HEK293T (cell line): ENCODE measurements at regions not wholly inside any gene's neighbourhood (a gene's known extent, or its start where the extent isn't known, plus 50 kb on each side); places are given as distances from the start of the nearest gene placed in this dataset.

ENCODE experiments used
- CTCF ChIA-PET: fragments of 350-600 bp; formaldehyde crosslinking; extraction: SDS; loops from one replicate; lab custom pipeline; 2021; ENCODE audit warnings: antibody characterized with exemption, inconsistent platforms; lab: Yijun Ruan, JAX
- POLR2A ChIA-PET: fragments of 350-600 bp; formaldehyde crosslinking; extraction: SDS; loops from one replicate; lab custom pipeline; 2020; ENCODE audit warnings: antibody characterized with exemption, inconsistent platforms; lab: Yijun Ruan, JAX
- DNase-seq: peaks from one replicate; pipeline ENCODE4 v3.0.0; 2012; ENCODE audit warnings: mixed read lengths; ENCODE audit errors: extremely low spot score
- ARNT ChIP-seq: fragments of 450-650 bp; IDR thresholded peaks from 2 replicates; pipeline ENCODE4 v1.6.1; 2017; ENCODE audit warnings: mild to moderate bottlenecking
- BHLHE40 ChIP-seq: fragments of 450-650 bp; IDR thresholded peaks from 2 replicates; pipeline ENCODE4 v1.6.1; 2016; ENCODE audit warnings: mild to moderate bottlenecking, moderate library complexity, borderline replicate concordance
- CTBP1 ChIP-seq: fragments of 450-650 bp; IDR thresholded peaks from 2 replicates; pipeline ENCODE4 v1.6.1; 2016; ENCODE audit warnings: borderline replicate concordance
- ELF4 ChIP-seq: fragments of 450-650 bp; IDR thresholded peaks from 2 replicates; pipeline ENCODE4 v1.6.1; 2017; ENCODE audit warnings: antibody characterized with exemption
- FOXA1 ChIP-seq: fragments of 450-650 bp; IDR thresholded peaks from 2 replicates; pipeline ENCODE4 v1.6.1; 2016; ENCODE audit warnings: mild to moderate bottlenecking
- FOXK2 ChIP-seq: fragments of 450-650 bp; IDR thresholded peaks from 2 replicates; pipeline ENCODE4 v1.6.1; 2016; ENCODE audit warnings: mild to moderate bottlenecking
- FOXM1 ChIP-seq: fragments of 450-650 bp; IDR thresholded peaks from 2 replicates; pipeline ENCODE4 v1.6.1; 2017; ENCODE audit warnings: mild to moderate bottlenecking, borderline replicate concordance
- HDGF ChIP-seq: fragments of 450-650 bp; IDR thresholded peaks from 2 replicates; pipeline ENCODE4 v1.6.1; 2017; ENCODE audit warnings: antibody characterized with exemption, borderline replicate concordance
- L3MBTL2 ChIP-seq: fragments of 450-650 bp; conservative IDR thresholded peaks from 2 replicates; pipeline ENCODE4 v1.6.1; 2016; ENCODE audit warnings: mild to moderate bottlenecking
- LEF1 ChIP-seq: fragments of 450-650 bp; IDR thresholded peaks from 2 replicates; pipeline ENCODE4 v1.6.1; 2017; ENCODE audit warnings: mild to moderate bottlenecking, borderline replicate concordance
- NFRKB ChIP-seq: fragments of 450-650 bp; IDR thresholded peaks from 2 replicates; pipeline ENCODE4 v1.6.1; 2016; ENCODE audit warnings: mild to moderate bottlenecking, moderate library complexity
- PKNOX1 ChIP-seq: fragments of 450-650 bp; IDR thresholded peaks from 2 replicates; pipeline ENCODE4 v1.6.1; 2016
- SP1 ChIP-seq: fragments of 450-650 bp; IDR thresholded peaks from 2 replicates; pipeline ENCODE4 v1.6.1; 2017
- SUZ12 ChIP-seq: fragments of 450-650 bp; IDR thresholded peaks from 2 replicates; pipeline ENCODE4 v1.6.1; 2016; ENCODE audit warnings: mild to moderate bottlenecking
- TARDBP ChIP-seq: fragments of 450-650 bp; IDR thresholded peaks from 2 replicates; pipeline ENCODE4 v1.6.1; 2016
- ZNF384 ChIP-seq: fragments of 450-650 bp; IDR thresholded peaks from 2 replicates; pipeline ENCODE4 v1.6.1; 2016

DNA sequence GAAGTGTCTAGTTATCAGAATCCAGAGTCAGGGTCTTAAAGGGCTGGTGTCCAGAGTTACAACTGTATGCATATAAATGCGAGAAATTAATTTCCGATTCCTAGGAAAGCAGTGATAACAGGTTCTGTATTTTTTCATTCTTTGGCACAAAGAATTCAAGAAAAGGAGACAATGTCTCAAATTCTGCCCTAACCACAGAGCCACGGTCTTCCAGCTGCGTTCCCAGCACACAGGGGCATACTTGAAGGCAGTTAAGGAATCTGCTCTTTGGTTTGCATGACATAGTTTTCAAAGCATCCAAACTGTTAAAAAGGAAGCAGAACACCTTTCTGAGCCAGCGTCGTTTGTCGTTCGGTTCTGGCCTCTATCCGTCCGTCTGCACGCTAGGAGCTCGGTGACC lies 416.9 kb upstream of the MKI67 start:
- no peak for DNase-seq
- ChIA-PET POLR2A (no interaction called here), CTCF (no interaction called here)
- TF ChIP-seq CTBP1 (no peak), FOXK2 (no peak), PKNOX1 (no peak), NFRKB (no peak), TARDBP (no peak), BHLHE40 (no peak), L3MBTL2 (no peak), ARNT (no peak), ZNF384 (no peak), FOXM1 (no peak), FOXA1 (no peak), SP1 (no peak), HDGF (no peak)

- ChIA-PET CTCF (interaction anchor here (0.5 kb wide), 1 partner anchor 9 kb away, joined by 3 read pairs; no protein-coding TSS in a partner anchor), POLR2A (no interaction called here)
- no peak for TF ChIP-seq ARNT
- no peak for TF ChIP-seq ZNF384
- no peak for TF ChIP-seq NFRKB
- no peak for TF ChIP-seq BHLHE40
- DNase-seq = no peak
Measured at GRCh38 chr10:128545216-128545615, 419.0 kb upstream of the MKI67 start.

DNA sequence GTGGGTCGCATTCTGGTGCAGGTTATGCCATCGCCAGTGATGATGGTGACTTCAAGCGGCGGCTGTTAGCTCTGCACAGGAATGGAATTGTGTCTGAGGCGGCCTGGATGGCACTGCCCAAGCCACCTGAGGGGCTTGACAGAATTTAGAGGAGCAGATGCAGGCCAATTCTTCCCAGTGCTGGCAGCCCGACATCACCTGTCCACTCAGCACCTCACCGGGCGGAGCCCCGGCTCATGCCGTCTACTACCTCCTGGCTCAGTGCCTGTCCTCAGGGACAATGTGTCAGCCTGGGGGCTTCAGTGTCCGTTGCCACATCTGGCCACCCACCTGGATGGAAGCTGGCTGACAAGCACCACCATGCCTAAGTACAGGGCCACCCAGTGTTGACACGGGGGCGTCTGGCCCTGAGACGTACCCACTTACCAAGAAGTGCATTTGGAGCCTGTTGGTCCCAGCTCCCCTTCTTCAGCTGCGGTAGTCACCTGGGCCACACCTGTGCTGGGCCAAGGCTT lies 420.5 kb upstream of the MKI67 start:
- no peak for TF ChIP-seq ARNT
- ChIA-PET CTCF (no interaction called here), POLR2A (no interaction called here)

GRCh38 chr10:128549101-128549608 lies 422.9 kb upstream of the MKI67 start:
- no peak for DNase-seq
- TF ChIP-seq ARNT (no peak), FOXK2 (no peak), BHLHE40 (no peak), HDGF (no peak), SUZ12 (no peak), ELF4 (no peak), FOXM1 (no peak), L3MBTL2 (no peak), FOXA1 (no peak), PKNOX1 (no peak), ZNF384 (no peak), TARDBP (no peak), SP1 (no peak), LEF1 (no peak), NFRKB (no peak), CTBP1 (no peak)
- POLR2A ChIA-PET = no interaction called here
- CTCF ChIA-PET = no interaction called here

More for the DNA sequence above, 420.5 kb upstream of the MKI67 start:
- no peak for DNase-seq

GRCh38 chr10:128550045-128550444 lies 423.8 kb upstream of the MKI67 start:
- POLR2A ChIA-PET = no interaction called here
- CTCF ChIA-PET = interaction anchor here (0.6 kb wide), 1 partner anchor 1740 kb away, joined by 4 read pairs; no protein-coding TSS in a partner anchor
- TF ChIP-seq HDGF = no peak
- no peak for TF ChIP-seq L3MBTL2
- no peak for TF ChIP-seq BHLHE40
- TF ChIP-seq NFRKB = no peak
- TF ChIP-seq SP1 = no peak
- TF ChIP-seq FOXK2 = no peak
- TF ChIP-seq TARDBP = no peak
- TF ChIP-seq PKNOX1 = no peak
- TF ChIP-seq FOXM1 = no peak
- TF ChIP-seq ARNT = no peak
- no peak for TF ChIP-seq SUZ12
- no peak for TF ChIP-seq CTBP1
- no peak for TF ChIP-seq ELF4
- no peak for TF ChIP-seq ZNF384
- no peak for DNase-seq

DNA sequence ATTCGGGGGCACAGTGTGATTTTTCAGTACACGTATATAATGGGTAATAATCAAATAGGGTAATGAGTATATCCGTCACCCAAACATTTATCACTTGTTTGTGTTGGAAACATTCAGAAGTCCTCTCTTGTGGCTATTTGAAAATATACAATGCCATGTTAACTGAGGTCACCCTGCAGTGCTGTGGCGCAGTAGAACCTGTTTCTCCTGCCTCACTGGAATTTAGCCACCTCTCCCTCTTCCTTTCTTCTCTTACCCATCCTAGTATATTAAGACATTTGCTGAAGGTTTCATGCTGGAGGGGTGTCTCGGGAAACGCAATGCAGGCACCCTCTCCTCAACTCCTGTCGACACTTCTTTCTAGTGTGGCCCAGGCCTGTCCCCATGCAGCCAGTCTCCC lies 425.3 kb upstream of the MKI67 start:
- ChIA-PET CTCF (no interaction called here), POLR2A (no interaction called here)
- TF ChIP-seq ELF4 (no peak), FOXM1 (no peak), ARNT (no peak), TARDBP (no peak), FOXA1 (no peak), PKNOX1 (no peak), CTBP1 (no peak), BHLHE40 (no peak), NFRKB (no peak), L3MBTL2 (no peak), FOXK2 (no peak), LEF1 (no peak), HDGF (no peak), SP1 (no peak), ZNF384 (no peak), SUZ12 (no peak)
- DNase-seq = no peak
